ENCODE measurements at regions not wholly inside any gene's neighbourhood (a gene's known extent, or its start where the extent isn't known, plus 50 kb on each side); places are given as distances from the start of the nearest gene placed in this dataset.
A peak's percentile ranks its signal among the peaks of the same experiment; 100 is the strongest.

DNA sequence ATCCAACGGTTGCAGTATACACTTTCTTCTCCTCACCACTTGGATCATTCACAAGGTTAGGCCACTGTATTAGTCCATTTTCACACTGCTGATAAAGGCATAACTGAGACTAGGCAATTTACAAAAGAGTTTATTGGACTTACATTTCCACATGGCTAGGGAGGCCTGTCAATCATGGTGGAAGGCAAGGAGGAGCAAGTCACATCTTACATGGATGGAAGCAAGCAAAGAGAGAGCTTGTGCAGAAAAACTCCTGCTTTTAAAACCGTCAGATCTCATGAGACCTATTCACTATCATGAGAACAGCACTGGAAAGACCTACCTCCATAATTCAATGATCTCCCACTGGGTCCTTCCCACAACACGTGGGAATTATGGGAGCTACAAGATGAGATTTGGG is 81.8 kb upstream of the DAP start:
- DNase-seq, result no peak

DNA sequence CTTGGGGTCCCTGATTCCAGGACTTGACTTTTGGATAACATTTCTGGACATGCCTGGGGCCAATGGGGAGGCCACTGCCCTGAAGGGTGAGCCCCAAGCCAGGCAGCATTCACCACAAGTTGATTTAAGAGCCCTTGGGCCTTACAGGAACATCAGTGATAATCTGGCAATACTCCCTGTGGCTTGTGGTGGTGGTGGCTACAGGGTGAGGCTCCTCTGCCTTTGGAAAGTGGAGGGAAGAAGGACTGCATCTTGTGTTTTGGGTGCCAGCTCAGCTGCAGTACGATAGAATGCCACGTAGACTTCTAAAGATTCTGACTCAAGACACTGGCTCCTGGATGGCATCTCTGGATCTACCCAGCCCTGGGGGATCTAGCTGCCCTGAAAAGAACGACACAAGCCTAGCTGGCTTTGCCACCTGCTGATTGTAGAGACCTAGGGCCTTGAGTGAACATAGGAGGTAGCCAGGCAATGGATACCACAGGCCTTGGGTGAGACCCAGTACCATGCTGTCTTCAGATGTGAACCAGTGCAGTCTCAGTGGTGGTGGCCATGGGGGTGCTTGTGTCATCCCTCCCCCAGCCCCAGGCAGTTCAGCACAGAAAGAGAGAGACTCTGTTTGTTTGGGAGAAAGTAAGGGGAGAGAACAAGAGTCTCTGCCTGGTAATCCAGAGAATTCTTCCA is 79.0 kb upstream of the DAP start:
- no peak for DNase-seq

DNA sequence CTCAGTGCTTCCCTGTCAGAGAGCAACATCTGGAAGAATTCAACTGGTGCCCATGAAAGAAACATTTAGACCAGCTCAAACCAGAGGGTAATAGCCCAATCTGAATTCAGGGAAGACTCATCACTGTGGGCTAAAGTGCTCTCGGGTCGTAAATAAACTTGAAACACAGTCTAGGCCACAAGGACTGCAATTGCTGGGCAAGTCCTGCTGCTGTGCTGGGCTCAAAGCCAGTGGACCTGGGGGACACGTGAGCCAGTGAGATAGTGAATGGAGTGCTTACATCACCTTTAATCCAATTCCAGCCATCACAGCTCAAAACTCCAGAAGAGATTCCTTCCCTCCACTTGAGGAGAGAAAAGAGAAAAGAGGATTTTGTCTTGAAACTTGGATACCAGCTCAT is 78.1 kb upstream of the DAP start:
- DNase-seq, result no peak

GRCh38 chr5:10838038-10838437 is 77.0 kb upstream of the DAP start:
- DNase-seq, result peak; percentile 28

DNA sequence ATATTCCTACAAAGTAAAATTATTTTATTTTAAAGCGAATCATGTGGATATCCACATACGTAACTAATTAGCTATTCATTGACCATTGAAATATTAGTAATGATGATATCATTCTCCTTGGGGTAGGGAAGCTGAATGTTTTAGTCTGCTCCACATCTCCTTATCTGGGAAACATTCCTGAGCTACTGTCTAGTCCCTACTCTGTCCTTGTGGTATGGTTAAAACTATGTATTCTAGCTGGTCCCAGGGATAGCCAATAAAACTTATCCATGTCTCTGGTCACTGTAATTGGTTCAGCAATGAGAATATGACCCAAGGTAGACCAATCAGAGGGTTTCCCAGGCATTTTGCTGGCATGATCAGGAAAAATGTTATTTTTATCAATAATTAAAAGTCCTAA is 76.0 kb upstream of the DAP start:
- peak; percentile 75 for DNase-seq

GRCh38 chr5:10834695-10835094 is 73.7 kb upstream of the DAP start:
- DNase-seq, result no peak

- DNase-seq, result no peak
These were observed 72.0 kb upstream of the DAP start for GRCh38 chr5:10832987-10833386.

GRCh38 chr5:10832421-10832820 is 71.4 kb upstream of the DAP start:
- no peak for DNase-seq

GRCh38 chr5:10831419-10831818 is 70.4 kb upstream of the DAP start:
- peak; percentile 88 for DNase-seq

- DNase-seq, result peak; percentile 61
These were observed 67.2 kb upstream of the DAP start for GRCh38 chr5:10828241-10828640.

DNA sequence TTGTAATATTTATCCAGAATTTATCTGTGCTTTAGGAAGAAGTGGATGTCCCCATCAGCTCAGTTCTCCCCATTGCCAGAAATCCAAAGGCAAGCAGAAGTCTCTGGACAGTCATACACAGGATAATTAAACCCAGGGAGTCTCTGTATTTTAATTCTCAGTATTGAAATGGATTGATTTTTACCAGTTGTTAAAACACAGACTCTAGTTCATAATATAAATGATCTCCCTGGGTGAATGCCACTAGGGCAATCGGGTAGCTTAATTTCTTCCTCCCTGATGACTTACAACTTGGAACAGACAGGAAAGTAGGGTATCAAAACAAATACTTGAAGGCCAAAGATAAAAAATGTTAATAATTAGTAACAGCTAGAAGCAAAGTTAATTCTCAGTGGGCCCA is 66.5 kb upstream of the DAP start:
- no peak for DNase-seq

DNA sequence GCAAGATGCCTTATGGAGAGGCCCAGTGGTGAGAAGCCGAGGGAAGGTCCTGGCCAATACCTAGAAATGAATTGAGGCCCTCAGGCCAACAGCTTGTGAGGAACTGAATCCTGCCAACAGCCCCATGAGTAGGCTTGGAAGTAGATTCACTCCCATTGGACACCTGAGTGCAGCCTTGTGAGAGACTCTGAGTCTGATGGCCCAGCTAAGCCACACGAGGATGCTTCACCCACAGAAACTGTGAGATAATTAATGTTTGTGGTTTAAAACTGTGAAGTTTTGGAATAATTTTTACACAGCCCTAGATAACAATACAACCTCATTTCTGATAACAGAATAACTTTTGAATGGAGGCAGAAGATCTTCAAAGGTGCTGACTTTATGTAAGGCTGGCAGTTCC is 65.9 kb upstream of the DAP start:
- no peak for DNase-seq

GRCh38 chr5:10825897-10826644 is 65.0 kb upstream of the DAP start:
- no peak for DNase-seq

DNA sequence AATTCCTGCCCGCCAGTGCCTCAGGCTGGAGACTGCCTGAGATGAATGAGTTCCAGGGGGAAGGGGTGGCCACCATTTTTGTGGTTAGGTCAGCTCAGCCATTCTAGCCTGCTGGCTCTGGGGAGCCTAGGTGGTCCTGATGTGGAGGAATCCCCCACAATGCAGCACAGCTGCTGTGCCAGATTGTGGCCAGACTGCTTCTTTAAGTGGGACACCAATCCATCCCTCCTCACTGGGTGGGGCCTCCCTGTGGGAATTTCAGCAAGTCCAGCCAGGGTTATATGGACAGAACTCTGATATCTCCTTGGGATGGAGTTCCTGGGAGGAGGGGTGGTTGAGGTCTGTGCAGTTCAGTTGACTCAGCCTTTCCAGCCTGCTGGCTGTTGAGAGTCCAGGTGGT is 51.2 kb upstream of the DAP start:
- DNase-seq, result no peak

All from fibroblast of skin of right biceps (primary cell).